Osteoblast (primary cell): ENCODE measurements at regions not wholly inside any gene's neighbourhood (a gene's known extent, or its start where the extent isn't known, plus 50 kb on each side); places are given as distances from the start of the nearest gene placed in this dataset.

Source experiments
- DNase-seq: peaks from one replicate; pipeline ENCODE4 v3.0.0; 2011; ENCODE audit warnings: low spot score, mixed read lengths; ENCODE audit not compliant: insufficient read length; ENCODE audit errors: missing footprints
- H2AFZ ChIP-seq: 2 replicates; pipeline ENCODE4 v1.6.0; 2011; ENCODE audit warnings: mild to moderate bottlenecking, low read length
- H3K27ac ChIP-seq: 2 replicates; pipeline ENCODE4 v1.5.1; 2011; ENCODE audit warnings: mild to moderate bottlenecking, low read depth, low read length, moderate library complexity
- H3K27me3 ChIP-seq: 2 replicates; pipeline ENCODE4 v1.6.0; 2012; ENCODE audit warnings: mild to moderate bottlenecking, control low read depth, inconsistent platforms, low read length, moderate library complexity; ENCODE audit not compliant: insufficient read depth
- H3K36me3 ChIP-seq: 2 replicates; pipeline ENCODE4 v1.5.1; 2011; ENCODE audit warnings: mild to moderate bottlenecking, low read length, control low read depth, moderate library complexity; ENCODE audit not compliant: insufficient read depth
- H3K4me1 ChIP-seq: 2 replicates; pipeline ENCODE4 v1.5.1; 2011; ENCODE audit warnings: mild to moderate bottlenecking, low read length, control low read depth, moderate library complexity; ENCODE audit not compliant: insufficient read depth
- H3K4me2 ChIP-seq: 2 replicates; pipeline ENCODE4 v1.6.0; 2011; ENCODE audit warnings: mild to moderate bottlenecking, low read length; ENCODE audit not compliant: insufficient read depth
- H3K4me3 ChIP-seq: fragments of 200-600 bp; sonication (generic); 3 replicates; pipeline ENCODE4 v1.5.1; 2012; ENCODE audit warnings: mild to moderate bottlenecking, low read length, inconsistent platforms; ENCODE audit not compliant: insufficient read depth
- H3K79me2 ChIP-seq: 2 replicates; pipeline ENCODE4 v1.6.0; 2012; ENCODE audit warnings: mild to moderate bottlenecking, low read length, control low read depth, inconsistent platforms; ENCODE audit not compliant: insufficient read depth
- H3K9me3 ChIP-seq: 2 replicates; pipeline ENCODE4 v1.5.1; 2011; ENCODE audit warnings: low read depth, low read length, control low read depth
- H4K20me1 ChIP-seq: 2 replicates; pipeline ENCODE4 v1.6.0; 2012; ENCODE audit warnings: mild to moderate bottlenecking, low read length, control low read depth; ENCODE audit not compliant: insufficient read depth
- TF ChIP-seq, protein P1 (sequence below): IDR thresholded peaks from 2 replicates; pipeline ENCODE4 v1.5.1; 2011; ENCODE audit warnings: mild to moderate bottlenecking, low read depth, low read length, moderate library complexity; ENCODE audit errors: extremely low read depth

DNA sequence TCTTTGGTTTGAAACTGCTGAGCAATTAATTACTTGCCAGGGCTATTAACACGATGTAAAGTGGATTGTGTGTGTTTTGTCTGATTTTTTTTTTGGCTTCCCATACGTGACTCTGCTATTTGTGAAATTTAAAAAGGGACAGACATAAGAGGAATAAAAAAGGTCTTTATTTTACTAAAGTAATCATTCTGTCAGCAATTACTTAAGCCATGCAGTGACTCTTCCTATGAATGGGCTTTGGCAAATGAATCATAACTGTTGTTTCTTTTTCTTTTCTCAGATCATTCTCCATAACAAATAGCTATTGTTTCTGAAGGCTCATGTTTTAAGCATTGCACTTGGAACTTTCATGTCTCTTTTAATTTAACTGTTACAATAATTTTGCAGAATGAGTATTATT is 461.3 kb upstream of the RORB start:
- Histone ChIP-seq H3K79me2 (no peaks in the 10 kb centered on the region), H3K4me3 (no peak overlapping the region), H3K36me3 (no peaks in the 10 kb centered on the region), H2AFZ (no peak overlapping the region), H4K20me1 (no peaks in the 10 kb centered on the region), H3K9me3 (no peaks in the 10 kb centered on the region), H3K4me2 (no peak overlapping the region), H3K27me3 (no peaks in the 10 kb centered on the region), H3K4me1 (no peaks in the 10 kb centered on the region), H3K27ac (no peak overlapping the region)
- TF ChIP-seq, protein P1, sequence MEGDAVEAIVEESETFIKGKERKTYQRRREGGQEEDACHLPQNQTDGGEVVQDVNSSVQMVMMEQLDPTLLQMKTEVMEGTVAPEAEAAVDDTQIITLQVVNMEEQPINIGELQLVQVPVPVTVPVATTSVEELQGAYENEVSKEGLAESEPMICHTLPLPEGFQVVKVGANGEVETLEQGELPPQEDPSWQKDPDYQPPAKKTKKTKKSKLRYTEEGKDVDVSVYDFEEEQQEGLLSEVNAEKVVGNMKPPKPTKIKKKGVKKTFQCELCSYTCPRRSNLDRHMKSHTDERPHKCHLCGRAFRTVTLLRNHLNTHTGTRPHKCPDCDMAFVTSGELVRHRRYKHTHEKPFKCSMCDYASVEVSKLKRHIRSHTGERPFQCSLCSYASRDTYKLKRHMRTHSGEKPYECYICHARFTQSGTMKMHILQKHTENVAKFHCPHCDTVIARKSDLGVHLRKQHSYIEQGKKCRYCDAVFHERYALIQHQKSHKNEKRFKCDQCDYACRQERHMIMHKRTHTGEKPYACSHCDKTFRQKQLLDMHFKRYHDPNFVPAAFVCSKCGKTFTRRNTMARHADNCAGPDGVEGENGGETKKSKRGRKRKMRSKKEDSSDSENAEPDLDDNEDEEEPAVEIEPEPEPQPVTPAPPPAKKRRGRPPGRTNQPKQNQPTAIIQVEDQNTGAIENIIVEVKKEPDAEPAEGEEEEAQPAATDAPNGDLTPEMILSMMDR, result no peak
- no peak for DNase-seq

- H3K4me2 ChIP-seq, result no peak overlapping the region
- H3K4me1 ChIP-seq, result no peaks in the 10 kb centered on the region
- TF ChIP-seq, protein P1, result no peak
- H4K20me1 ChIP-seq, result no peaks in the 10 kb centered on the region
- H3K27me3 ChIP-seq, result no peaks in the 10 kb centered on the region
- H3K79me2 ChIP-seq, result no peaks in the 10 kb centered on the region
- no peak overlapping the region for H3K27ac ChIP-seq
- no peaks in the 10 kb centered on the region for H3K9me3 ChIP-seq
- no peak for DNase-seq
- H3K36me3 ChIP-seq, result no peaks in the 10 kb centered on the region
- no peak overlapping the region for H3K4me3 ChIP-seq
- no peak overlapping the region for H2AFZ ChIP-seq
Observed at GRCh38 chr9:74036549-74037231, 460.4 kb upstream of the RORB start.

- no peaks in the 10 kb centered on the region for H3K9me3 ChIP-seq
- H3K36me3 ChIP-seq, result no peaks in the 10 kb centered on the region
- H4K20me1 ChIP-seq, result no peaks in the 10 kb centered on the region
- no peak for DNase-seq
- H2AFZ ChIP-seq, result no peak overlapping the region
- TF ChIP-seq, protein P1, result no peak
- H3K4me3 ChIP-seq, result no peak overlapping the region
- H3K4me1 ChIP-seq, result no peaks in the 10 kb centered on the region
- H3K27me3 ChIP-seq, result no peaks in the 10 kb centered on the region
- H3K4me2 ChIP-seq, result no peak overlapping the region
- H3K79me2 ChIP-seq, result no peaks in the 10 kb centered on the region
- no peak overlapping the region for H3K27ac ChIP-seq
Observed at GRCh38 chr9:74037274-74037673, 459.9 kb upstream of the RORB start.

GRCh38 chr9:74041588-74041987 is 455.5 kb upstream of the RORB start:
- no peaks in the 10 kb centered on the region for H3K36me3 ChIP-seq

More at GRCh38 chr9:74041588-74041987, 455.5 kb upstream of the RORB start:
- Histone ChIP-seq H4K20me1 (no peaks in the 10 kb centered on the region), H3K4me1 (no peaks in the 10 kb centered on the region), H3K4me3 (no peak overlapping the region), H2AFZ (no peak overlapping the region), H3K9me3 (no peaks in the 10 kb centered on the region), H3K4me2 (no peak overlapping the region), H3K27ac (no peak overlapping the region), H3K27me3 (no peaks in the 10 kb centered on the region), H3K79me2 (no peaks in the 10 kb centered on the region)
- no peak for DNase-seq
- TF ChIP-seq, protein P1, result no peak
